Medulla oblongata (tissue), 1 donor: ENCODE measurements at regions not wholly inside any gene's neighbourhood (a gene's known extent, or its start where the extent isn't known, plus 50 kb on each side); places are given as distances from the start of the nearest gene placed in this dataset.

Experiments used
- DNase-seq: peaks from one replicate; pipeline ENCODE4 v3.0.0-alpha.2; 2015; ENCODE audit errors: extremely low spot score

GRCh38 chr12:43179486-43179885 is 372.5 kb downstream of the ADAMTS20 start:
- no peak for DNase-seq

GRCh38 chr12:43177276-43177675 is 374.7 kb downstream of the ADAMTS20 start:
- no peak for DNase-seq

- no peak for DNase-seq
These were observed 382.8 kb downstream of the ADAMTS20 start for GRCh38 chr12:43169115-43169681.

GRCh38 chr12:43167691-43168090 is 384.3 kb downstream of the ADAMTS20 start:
- DNase-seq, result no peak

- DNase-seq, result no peak
These were observed 386.7 kb downstream of the ADAMTS20 start for GRCh38 chr12:43165351-43165750.

- DNase-seq, result no peak
These were observed 389.9 kb downstream of the ADAMTS20 start for GRCh38 chr12:43162138-43162537.

GRCh38 chr12:43159506-43159905 is 392.5 kb downstream of the ADAMTS20 start:
- DNase-seq, result no peak

GRCh38 chr12:43158126-43158525 is 393.9 kb downstream of the ADAMTS20 start:
- DNase-seq, result no peak

GRCh38 chr12:43155376-43155775 is 396.6 kb downstream of the ADAMTS20 start:
- DNase-seq, result no peak

GRCh38 chr12:43154498-43155045 is 397.4 kb downstream of the ADAMTS20 start:
- DNase-seq, result no peak

- DNase-seq, result no peak
These were observed 400.5 kb downstream of the ADAMTS20 start for GRCh38 chr12:43151441-43151981.

- no peak for DNase-seq
These were observed 403.3 kb downstream of the ADAMTS20 start for GRCh38 chr12:43148691-43149090.

GRCh38 chr12:43147878-43148277 is 404.1 kb downstream of the ADAMTS20 start:
- no peak for DNase-seq

- no peak for DNase-seq
These were observed 406.5 kb downstream of the ADAMTS20 start for GRCh38 chr12:43145481-43145880.

GRCh38 chr12:43143278-43143677 is 408.7 kb downstream of the ADAMTS20 start:
- no peak for DNase-seq

- DNase-seq, result no peak
These were observed 419.7 kb downstream of the ADAMTS20 start for GRCh38 chr12:43132291-43132690.

GRCh38 chr12:43131301-43131700 is 420.7 kb downstream of the ADAMTS20 start:
- no peak for DNase-seq

GRCh38 chr12:43127886-43128549 is 424.0 kb downstream of the ADAMTS20 start:
- DNase-seq, result no peak

- DNase-seq, result no peak
These were observed 425.2 kb downstream of the ADAMTS20 start for GRCh38 chr12:43126652-43127375.

- DNase-seq, result no peak
These were observed 428.5 kb downstream of the ADAMTS20 start for GRCh38 chr12:43123461-43123860.

- DNase-seq, result no peak
These were observed 431.9 kb downstream of the ADAMTS20 start for GRCh38 chr12:43120150-43120549.

- no peak for DNase-seq
These were observed 433.1 kb downstream of the ADAMTS20 start for GRCh38 chr12:43118881-43119280.

GRCh38 chr12:43118234-43118633 is 433.8 kb downstream of the ADAMTS20 start:
- DNase-seq, result no peak
